ENCODE measurements at regions not wholly inside any gene's neighbourhood (a gene's known extent, or its start where the extent isn't known, plus 50 kb on each side); places are given as distances from the start of the nearest gene placed in this dataset.

GRCh38 chr17:79263191-79263590 is 188.6 kb downstream of the ENGASE start:
- CTCF ChIA-PET: no interaction called here
- H3K4me2 ChIP-seq: no peak overlapping the region
- POLR2A ChIA-PET (ENCODE audit: unreplicated experiment): no interaction called here
- H4K20me1 ChIP-seq (ENCODE audit: insufficient read depth): no peaks in the 10 kb centered on the region
- no peaks in the 10 kb centered on the region for H3F3A ChIP-seq (ENCODE audit: insufficient read depth, low read depth)
- no peak overlapping the region for H3K4me3 ChIP-seq
- TF ChIP-seq CTCF (conservative IDR thresholded peaks at IDR 0.05) (no peak), EZH2 (IDR thresholded peaks at IDR 0.05; ENCODE audit: low read depth) (no peak)
- DNase-seq: no peak
- no peaks in the 10 kb centered on the region for H3K79me2 ChIP-seq (ENCODE audit: low read depth)
- no TSS peak for BruUV-seq (replicated peaks)
- peaks cover 96% of the 10 kb centered on the region for H3K27me3 ChIP-seq (ENCODE audit: insufficient read depth, low read depth)
- no peaks in the 10 kb centered on the region for H3K36me3 ChIP-seq (ENCODE audit: low read depth)
- H3K4me1 ChIP-seq (replicated peaks; ENCODE audit: insufficient read depth): no peaks in the 10 kb centered on the region
- intact Hi-C loops (cut with micrococcal nuclease; ENCODE audit: unreplicated experiment): no loop called here
- no peak overlapping the region for H3K27ac ChIP-seq
- no peaks in the 10 kb centered on the region for H3K9me3 ChIP-seq (ENCODE audit: insufficient read depth, low read depth)
- no peak overlapping the region for H2AFZ ChIP-seq
- H3K9me2 ChIP-seq (ENCODE audit: insufficient read depth): no peaks in the 10 kb centered on the region

- BruUV-seq (replicated peaks): no TSS peak
- intact Hi-C loops (cut with micrococcal nuclease; ENCODE audit: unreplicated experiment): no loop called here
- Histone ChIP-seq H3K4me2 (no peak overlapping the region), H3K27me3 (ENCODE audit: insufficient read depth, low read depth) (peaks cover 96% of the 10 kb centered on the region), H4K20me1 (ENCODE audit: insufficient read depth) (no peaks in the 10 kb centered on the region), H3K79me2 (ENCODE audit: low read depth) (no peaks in the 10 kb centered on the region), H3K9me3 (ENCODE audit: insufficient read depth, low read depth) (no peaks in the 10 kb centered on the region), H3F3A (ENCODE audit: insufficient read depth, low read depth) (no peaks in the 10 kb centered on the region), H3K9me2 (ENCODE audit: insufficient read depth) (no peaks in the 10 kb centered on the region), H3K4me3 (no peak overlapping the region), H3K27ac (no peak overlapping the region), H3K36me3 (ENCODE audit: low read depth) (no peaks in the 10 kb centered on the region), H2AFZ (no peak overlapping the region), H3K4me1 (replicated peaks; ENCODE audit: insufficient read depth) (no peaks in the 10 kb centered on the region)
- TF ChIP-seq CTCF (conservative IDR thresholded peaks at IDR 0.05): no peak
- no peak for TF ChIP-seq EZH2 (IDR thresholded peaks at IDR 0.05; ENCODE audit: low read depth)
- ChIA-PET CTCF (no interaction called here), POLR2A (ENCODE audit: unreplicated experiment) (no interaction called here)
- DNase-seq: no peak
These were observed 188.0 kb downstream of the ENGASE start for GRCh38 chr17:79262624-79263023.

- ChIA-PET CTCF (no interaction called here), POLR2A (ENCODE audit: unreplicated experiment) (no interaction called here)
- H3K4me3 ChIP-seq: no peak overlapping the region
- H3K4me2 ChIP-seq: no peak overlapping the region
- H3K27ac ChIP-seq: no peak overlapping the region
- no TSS peak for BruUV-seq (replicated peaks)
- intact Hi-C loops (cut with micrococcal nuclease; ENCODE audit: unreplicated experiment): no loop called here
- H4K20me1 ChIP-seq (ENCODE audit: insufficient read depth): no peaks in the 10 kb centered on the region
- H3K9me3 ChIP-seq (ENCODE audit: insufficient read depth, low read depth): no peaks in the 10 kb centered on the region
- H3K36me3 ChIP-seq (ENCODE audit: low read depth): no peaks in the 10 kb centered on the region
- TF ChIP-seq CTCF (conservative IDR thresholded peaks at IDR 0.05): no peak
- no peak for TF ChIP-seq EZH2 (IDR thresholded peaks at IDR 0.05; ENCODE audit: low read depth)
- no peaks in the 10 kb centered on the region for H3F3A ChIP-seq (ENCODE audit: insufficient read depth, low read depth)
- no peaks in the 10 kb centered on the region for H3K4me1 ChIP-seq (replicated peaks; ENCODE audit: insufficient read depth)
- H2AFZ ChIP-seq: no peak overlapping the region
- H3K79me2 ChIP-seq (ENCODE audit: low read depth): no peaks in the 10 kb centered on the region
- peaks cover 98% of the 10 kb centered on the region for H3K27me3 ChIP-seq (ENCODE audit: insufficient read depth, low read depth)
- no peaks in the 10 kb centered on the region for H3K9me2 ChIP-seq (ENCODE audit: insufficient read depth)
- no peak for DNase-seq
These were observed 186.9 kb downstream of the ENGASE start for GRCh38 chr17:79261355-79262072.
